ENCODE measurements at regions not wholly inside any gene's neighbourhood (a gene's known extent, or its start where the extent isn't known, plus 50 kb on each side); places are given as distances from the start of the nearest gene placed in this dataset.

GRCh38 chrY:7871304-7871932 is 959.9 kb upstream of the AMELY start:
- DNase-seq (no peak), ATAC-seq (ENCODE audit: low FRiP score in 2 of 2) (no peak)
- WGBS, 2 donors = 45% methylated on average over 3 of the region's 3 CpGs; no CpG with 5 or more reads in 1 of the 2 donors
- Histone ChIP-seq H3K36me3 (no peaks in the 10 kb centered on the region), H3K4me3 (no peak overlapping the region), H3K9me3 (no peaks in the 10 kb centered on the region), H3K4me1 (no peaks in the 10 kb centered on the region), H3K27me3 (no peaks in the 10 kb centered on the region), H3K27ac (no peak overlapping the region)
- TF ChIP-seq EP300 (IDR thresholded peaks at IDR 0.05) (no peak), POLR2A (IDR thresholded peaks at IDR 0.05) (no peak)
- TF ChIP-seq, protein P1, sequence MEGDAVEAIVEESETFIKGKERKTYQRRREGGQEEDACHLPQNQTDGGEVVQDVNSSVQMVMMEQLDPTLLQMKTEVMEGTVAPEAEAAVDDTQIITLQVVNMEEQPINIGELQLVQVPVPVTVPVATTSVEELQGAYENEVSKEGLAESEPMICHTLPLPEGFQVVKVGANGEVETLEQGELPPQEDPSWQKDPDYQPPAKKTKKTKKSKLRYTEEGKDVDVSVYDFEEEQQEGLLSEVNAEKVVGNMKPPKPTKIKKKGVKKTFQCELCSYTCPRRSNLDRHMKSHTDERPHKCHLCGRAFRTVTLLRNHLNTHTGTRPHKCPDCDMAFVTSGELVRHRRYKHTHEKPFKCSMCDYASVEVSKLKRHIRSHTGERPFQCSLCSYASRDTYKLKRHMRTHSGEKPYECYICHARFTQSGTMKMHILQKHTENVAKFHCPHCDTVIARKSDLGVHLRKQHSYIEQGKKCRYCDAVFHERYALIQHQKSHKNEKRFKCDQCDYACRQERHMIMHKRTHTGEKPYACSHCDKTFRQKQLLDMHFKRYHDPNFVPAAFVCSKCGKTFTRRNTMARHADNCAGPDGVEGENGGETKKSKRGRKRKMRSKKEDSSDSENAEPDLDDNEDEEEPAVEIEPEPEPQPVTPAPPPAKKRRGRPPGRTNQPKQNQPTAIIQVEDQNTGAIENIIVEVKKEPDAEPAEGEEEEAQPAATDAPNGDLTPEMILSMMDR (IDR thresholded peaks at IDR 0.05) = no peak

DNA sequence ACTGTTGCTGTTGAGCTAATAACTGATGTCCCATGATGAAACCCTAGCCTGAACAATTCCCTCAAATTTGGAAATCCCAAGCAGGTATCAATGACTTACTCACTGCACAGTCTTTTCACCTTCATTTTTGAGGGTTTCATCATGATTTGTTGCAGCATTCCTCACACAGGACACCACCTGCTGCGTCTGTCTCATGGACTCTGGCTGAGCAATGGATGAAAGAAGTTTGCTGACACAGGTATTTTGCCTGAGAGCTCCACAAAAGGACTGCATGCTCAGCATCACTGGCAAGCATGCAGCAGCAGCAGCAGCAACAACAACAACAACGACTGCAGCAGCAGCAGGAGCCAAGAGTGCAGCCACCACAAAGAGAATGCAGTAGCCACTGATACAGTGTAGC is 955.4 kb upstream of the AMELY start:
- H3K4me1 ChIP-seq = no peaks in the 10 kb centered on the region
- DNase-seq = no peak
- H3K9me3 ChIP-seq = no peaks in the 10 kb centered on the region
- H3K36me3 ChIP-seq = no peaks in the 10 kb centered on the region
- no peak overlapping the region for H3K4me3 ChIP-seq
- TF ChIP-seq, protein P1 (IDR thresholded peaks at IDR 0.05) = no peak
- TF ChIP-seq POLR2AphosphoS5 (IDR thresholded peaks at IDR 0.05) (no peak), POLR2A (IDR thresholded peaks at IDR 0.05) (no peak), EP300 (IDR thresholded peaks at IDR 0.05) (no peak)
- WGBS, 2 donors = 76% methylated on average over 2 of the region's 2 CpGs; no CpG with 5 or more reads in 1 of the 2 donors
- H3K27me3 ChIP-seq = no peaks in the 10 kb centered on the region
- ATAC-seq (ENCODE audit: low FRiP score in 2 of 2) = no peak
- H3K27ac ChIP-seq = no peak overlapping the region

- H3K27me3 ChIP-seq = no peaks in the 10 kb centered on the region
- no peak overlapping the region for H3K4me3 ChIP-seq
- ATAC-seq (ENCODE audit: low FRiP score in 2 of 2) = no peak
- WGBS, 2 donors = 90% methylated on average over 1 of the region's 3 CpGs; no CpG with 5 or more reads in 1 of the 2 donors
- no peak overlapping the region for H3K27ac ChIP-seq
- no peaks in the 10 kb centered on the region for H3K36me3 ChIP-seq
- no peak for DNase-seq
- no peaks in the 10 kb centered on the region for H3K4me1 ChIP-seq
- TF ChIP-seq POLR2A (IDR thresholded peaks at IDR 0.05) (no peak), EP300 (IDR thresholded peaks at IDR 0.05) (no peak), POLR2AphosphoS5 (IDR thresholded peaks at IDR 0.05) (no peak)
- TF ChIP-seq, protein P1 (IDR thresholded peaks at IDR 0.05) = no peak
- no peaks in the 10 kb centered on the region for H3K9me3 ChIP-seq
Observed at GRCh38 chrY:7860781-7861614, 949.4 kb upstream of the AMELY start.

- Histone ChIP-seq H3K9me3 (no peaks in the 10 kb centered on the region), H3K36me3 (no peaks in the 10 kb centered on the region), H3K4me1 (no peaks in the 10 kb centered on the region), H3K27ac (no peak overlapping the region), H3K27me3 (no peaks in the 10 kb centered on the region), H3K4me3 (no peak overlapping the region)
- no peak for DNase-seq
- TF ChIP-seq, protein P1 (IDR thresholded peaks at IDR 0.05) = no peak
- no peak for TF ChIP-seq EP300 (IDR thresholded peaks at IDR 0.05)
- no peak for TF ChIP-seq POLR2AphosphoS5 (IDR thresholded peaks at IDR 0.05)
- no peak for ATAC-seq (ENCODE audit: low FRiP score in 2 of 2)
Observed at GRCh38 chrY:7850191-7850590, 938.6 kb upstream of the AMELY start.

All from upper lobe of left lung (tissue), 6 donors.